HG03280 (cell line): ENCODE measurements at regions not wholly inside any gene's neighbourhood (a gene's known extent, or its start where the extent isn't known, plus 50 kb on each side); places are given as distances from the start of the nearest gene placed in this dataset.
"Not testable (repeated sequence)": the region's sequence is repeated elsewhere in the genome, so short reads cannot be mapped to it uniquely, and the experiment has no call there.

Experiments used
- ATAC-seq: cut with Tn5 transposase; IDR thresholded peaks from one replicate; pipeline ENCODE4 v1.9.1; 2021; ENCODE audit warnings: mild to moderate bottlenecking, moderate library complexity; ENCODE audit not compliant: unreplicated experiment

GRCh38 chr6:158920311-158920905, 79.6 kb downstream of the RSPH3 start:
- ATAC-seq = no peak

DNA sequence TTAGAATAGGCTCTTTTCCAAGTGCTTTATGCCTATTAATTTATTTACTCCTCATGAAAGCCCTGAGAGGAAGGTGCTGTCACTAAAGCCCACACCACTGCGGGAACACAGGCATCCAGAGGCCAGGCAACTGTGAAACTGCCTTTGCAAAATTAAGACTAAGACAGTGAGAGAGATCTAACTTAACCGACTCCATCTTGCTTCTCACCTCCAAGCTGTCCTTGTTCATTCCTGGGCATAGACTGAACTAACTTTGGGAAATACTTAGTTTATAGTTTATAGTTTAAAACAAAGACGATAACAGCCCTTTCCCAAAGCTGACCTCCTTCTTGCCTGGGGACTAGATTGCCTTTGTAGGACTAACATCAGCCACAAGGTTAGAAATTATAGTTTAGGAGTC, 80.1 kb downstream of the RSPH3 start:
- ATAC-seq = no peak

DNA sequence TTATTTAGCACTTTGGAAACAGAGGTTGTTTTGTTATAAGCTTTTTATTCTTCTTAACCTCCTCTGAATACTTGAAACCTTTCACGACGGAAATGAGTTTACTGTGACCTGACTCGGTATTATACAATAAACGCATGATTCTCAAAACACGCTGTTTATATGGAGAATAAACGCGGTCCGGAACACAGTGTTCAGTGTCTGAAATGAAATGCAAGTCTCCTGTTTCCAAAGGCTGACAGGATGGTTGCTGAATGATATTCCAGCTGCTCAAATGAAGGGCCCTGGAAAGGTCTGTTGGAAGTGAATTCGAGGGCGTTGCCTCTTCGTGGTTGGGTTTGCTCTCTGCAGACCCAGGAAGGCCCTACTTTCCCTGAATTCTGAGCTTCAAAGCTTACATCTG, 83.4 kb downstream of the RSPH3 start:
- ATAC-seq = no peak

GRCh38 chr6:158914923-158915322, 85.1 kb downstream of the RSPH3 start:
- ATAC-seq = no peak

DNA sequence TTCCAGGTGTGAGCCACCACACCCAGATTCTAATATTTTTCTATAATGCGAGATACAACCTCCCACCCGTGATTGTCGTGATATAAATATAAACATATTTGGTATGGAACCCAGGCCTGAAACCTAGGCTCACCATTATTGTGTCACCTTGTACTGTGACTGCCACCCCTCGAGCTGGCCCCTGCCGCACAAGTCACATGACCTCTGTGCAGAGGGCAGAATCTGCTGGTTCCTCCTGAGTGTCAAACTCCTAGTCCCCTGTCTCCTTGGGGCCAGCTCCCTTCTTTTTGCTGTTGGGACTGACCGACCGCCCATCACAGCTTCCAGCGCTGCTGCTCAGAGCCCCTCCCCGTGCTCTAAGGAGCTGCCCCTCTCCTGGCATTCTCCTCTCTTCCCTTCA, 86.4 kb downstream of the RSPH3 start:
- ATAC-seq = no peak

GRCh38 chr6:158912655-158913054, 87.3 kb downstream of the RSPH3 start:
- ATAC-seq = no peak

DNA sequence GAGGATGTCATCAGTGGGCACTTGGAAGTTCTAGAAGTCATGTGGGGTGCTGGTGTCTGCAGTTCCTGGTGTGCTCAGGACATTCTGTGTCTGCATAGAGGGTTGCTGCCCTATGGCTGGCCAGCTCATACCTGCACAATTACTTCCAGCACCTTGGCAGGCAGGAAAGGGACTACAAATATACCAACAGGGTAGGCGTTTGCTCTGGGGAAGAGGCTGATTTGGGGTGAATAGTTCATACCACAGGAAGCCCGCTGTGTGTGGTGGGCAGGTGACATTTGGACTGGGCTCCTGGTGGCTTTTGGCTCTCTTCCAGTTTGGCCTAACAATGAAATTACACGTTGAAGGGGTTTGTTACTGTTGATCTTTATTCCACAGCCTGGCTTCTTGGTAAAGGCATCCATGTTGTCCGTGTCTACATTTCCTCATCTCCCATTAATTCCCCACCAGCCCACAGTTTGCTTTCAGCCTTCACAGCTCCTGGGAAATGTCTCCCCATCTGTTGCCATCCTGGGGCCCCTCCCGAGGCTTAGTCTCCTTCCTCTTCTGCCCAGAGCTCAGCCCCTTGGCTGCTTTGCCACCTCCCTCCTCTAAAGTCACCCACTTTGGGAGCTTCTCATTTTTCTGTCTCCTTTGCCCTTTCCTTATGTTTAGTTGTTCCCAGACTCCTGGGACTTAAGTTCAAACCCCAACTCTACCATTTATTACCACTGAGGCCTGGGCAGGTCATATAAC, 88.1 kb downstream of the RSPH3 start:
- ATAC-seq = no peak

DNA sequence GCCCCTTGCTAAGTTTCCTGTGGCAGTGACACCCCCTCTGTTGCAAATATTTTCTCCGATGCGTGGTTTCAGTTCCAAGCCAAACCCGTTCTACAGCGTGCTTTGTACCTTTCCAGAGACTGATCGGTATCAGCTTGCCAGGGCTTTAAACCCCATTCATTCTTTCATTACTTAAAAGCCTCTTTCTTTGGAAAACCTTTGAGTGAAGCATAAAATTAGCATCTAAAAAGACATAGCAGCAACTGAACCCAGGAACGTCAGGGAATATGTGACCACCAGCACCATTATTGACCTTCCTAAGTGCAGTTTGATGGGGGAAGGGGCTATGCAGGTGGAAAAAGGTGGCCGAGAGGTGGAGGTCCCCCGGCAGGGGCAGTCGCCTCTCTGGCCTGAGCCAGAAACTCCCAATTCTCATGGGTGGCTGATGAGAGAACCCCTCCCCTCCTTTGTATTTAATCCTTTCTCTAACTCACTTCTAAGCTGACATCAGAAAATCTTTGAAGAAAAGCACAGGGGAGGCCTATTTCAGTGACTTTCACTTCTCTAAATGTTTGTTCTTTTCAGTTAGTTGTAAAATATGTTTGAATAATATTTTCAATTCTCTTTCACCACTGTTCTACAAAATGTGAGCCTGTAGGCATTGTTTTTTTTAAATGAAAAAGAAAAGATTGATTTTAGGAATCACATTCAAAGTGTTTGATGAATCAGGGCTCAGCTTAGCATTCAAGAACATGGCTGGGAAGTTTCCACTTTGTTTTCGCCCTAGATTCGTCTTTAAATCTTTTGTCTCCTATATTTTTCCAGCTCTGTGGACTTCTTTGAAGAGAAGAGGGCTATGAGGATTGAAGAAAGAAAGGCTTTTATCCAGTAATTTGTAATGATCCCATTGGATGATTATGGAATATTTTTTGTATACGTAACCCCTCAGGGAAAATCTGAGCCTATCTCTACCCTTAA, 89.2 kb downstream of the RSPH3 start:
- peak; percentile 56 for ATAC-seq

- ATAC-seq = no peak
Measured at GRCh38 chr6:158909938-158910337, 90.1 kb downstream of the RSPH3 start.

- ATAC-seq = no peak
Measured at GRCh38 chr6:158908606-158909005, 89.4 kb upstream of the EZR start.

DNA sequence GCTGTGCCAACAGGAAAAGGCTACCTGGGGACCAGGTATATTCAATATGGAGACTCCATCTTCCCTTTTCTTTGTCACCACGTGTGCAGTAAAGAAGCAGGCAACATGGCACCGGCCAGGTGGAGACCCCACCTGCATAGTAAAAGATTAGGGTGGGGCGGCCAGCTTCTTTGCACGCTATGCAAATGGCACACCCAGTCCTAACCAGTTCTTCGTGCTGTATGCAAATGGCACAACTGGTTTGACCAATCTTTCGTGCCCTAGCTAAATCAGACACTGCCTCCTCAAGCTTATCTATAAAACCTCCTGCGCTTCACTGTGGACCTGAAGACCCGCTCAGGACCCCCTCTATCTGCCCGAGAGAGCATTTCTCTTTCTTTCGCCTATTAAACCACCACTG, 88.8 kb upstream of the EZR start:
- no peak for ATAC-seq

DNA sequence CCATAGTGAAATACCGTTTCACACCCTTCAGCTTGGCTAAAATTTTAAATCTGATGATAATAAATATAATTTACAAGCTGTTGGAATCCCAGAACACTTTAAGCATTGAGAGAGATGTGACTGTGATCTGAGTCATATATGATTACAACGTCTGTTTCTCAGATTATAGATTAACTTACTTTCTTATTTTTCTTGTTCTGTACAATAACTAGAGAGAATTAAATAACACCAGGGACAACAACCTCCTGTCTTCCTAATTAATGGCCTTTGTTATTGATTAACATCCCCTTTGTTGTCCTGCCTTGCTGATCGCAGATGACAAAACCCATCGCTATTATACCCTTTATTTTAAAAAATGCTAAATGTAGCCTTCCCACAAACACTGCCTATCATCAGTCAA, 87.8 kb upstream of the EZR start:
- ATAC-seq = no peak

DNA sequence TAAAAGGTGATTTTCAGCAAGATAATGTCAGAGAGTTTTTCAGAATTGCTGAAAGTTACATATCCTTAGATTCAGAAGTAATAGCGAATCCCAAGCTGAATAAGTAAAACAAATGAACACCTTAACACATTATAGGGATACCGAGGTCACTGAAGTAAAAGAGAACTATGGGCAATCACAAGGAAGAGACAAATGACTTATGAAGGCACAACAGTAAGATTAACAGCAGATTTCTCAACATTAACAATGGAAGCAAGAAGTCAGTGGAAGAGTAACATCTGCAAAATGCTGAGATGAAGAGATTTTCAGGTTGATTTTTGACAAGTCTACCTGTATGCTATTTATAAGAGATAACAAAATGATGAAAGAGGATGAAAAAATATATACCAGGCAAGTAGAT, 86.1 kb upstream of the EZR start:
- ATAC-seq = no peak

DNA sequence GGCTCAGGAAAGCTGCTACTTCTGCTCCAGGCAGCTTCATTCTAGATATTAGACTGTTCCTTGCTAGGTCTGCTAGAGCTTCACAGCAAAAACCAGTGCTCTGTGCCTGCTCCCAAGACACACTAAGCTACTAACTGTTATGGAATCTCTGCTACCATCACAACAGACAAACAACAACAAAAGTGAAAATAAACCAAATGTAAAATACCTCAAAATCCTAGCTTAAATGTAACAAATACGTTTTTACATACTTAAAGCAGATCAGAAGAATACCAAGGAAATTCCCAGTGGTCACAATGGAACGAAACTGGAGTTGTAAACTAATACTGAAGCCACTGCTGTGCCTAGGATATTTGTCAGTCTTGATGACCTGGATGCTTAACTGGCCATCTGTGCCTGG, 84.6 kb upstream of the EZR start:
- no peak for ATAC-seq

GRCh38 chr6:158900663-158901312, 81.6 kb upstream of the EZR start:
- ATAC-seq = no peak

DNA sequence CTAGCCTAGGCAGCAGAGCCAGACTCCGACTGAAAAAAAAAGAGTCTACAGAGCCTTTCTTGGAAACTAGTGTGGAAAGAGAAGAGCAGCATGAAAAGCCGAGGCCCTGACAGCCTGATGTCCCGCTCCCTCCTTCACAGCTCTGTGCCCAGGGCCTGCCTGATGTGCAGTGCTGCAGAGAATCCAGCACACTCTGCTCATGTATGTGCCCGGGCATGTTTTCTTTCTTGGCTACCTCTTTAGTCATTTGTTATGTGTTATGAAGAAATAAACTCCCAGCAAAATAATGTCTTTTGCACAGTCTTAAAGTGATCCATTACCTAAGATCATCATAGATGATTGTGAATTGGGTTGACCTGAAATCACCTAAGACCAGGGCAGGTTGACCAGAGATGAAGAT, 78.1 kb upstream of the EZR start:
- ATAC-seq = no peak

DNA sequence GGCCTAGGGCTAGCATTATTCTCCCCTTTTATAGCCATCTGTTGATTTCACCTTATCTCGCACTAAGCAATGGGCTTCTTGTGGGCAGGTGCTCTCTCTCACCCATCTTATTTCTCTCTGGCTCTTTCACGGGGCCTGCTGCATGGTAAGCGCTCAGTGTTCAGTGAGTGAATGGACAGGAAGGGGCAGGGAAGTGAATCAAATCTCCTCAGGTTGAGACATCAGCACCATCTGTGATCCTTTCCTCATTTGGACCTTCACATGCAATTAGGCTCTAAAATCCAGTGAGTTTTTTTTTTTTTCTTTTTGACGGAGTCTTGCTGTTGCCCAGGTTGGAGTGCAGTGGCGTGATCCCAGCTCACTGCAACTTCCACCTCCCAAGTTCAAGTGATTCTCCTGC, 76.5 kb upstream of the EZR start:
- no peak for ATAC-seq

GRCh38 chr6:158894193-158894592, 75.0 kb upstream of the EZR start:
- no peak for ATAC-seq

- no peak for ATAC-seq
Measured at GRCh38 chr6:158892266-158892665, 73.1 kb upstream of the EZR start.

DNA sequence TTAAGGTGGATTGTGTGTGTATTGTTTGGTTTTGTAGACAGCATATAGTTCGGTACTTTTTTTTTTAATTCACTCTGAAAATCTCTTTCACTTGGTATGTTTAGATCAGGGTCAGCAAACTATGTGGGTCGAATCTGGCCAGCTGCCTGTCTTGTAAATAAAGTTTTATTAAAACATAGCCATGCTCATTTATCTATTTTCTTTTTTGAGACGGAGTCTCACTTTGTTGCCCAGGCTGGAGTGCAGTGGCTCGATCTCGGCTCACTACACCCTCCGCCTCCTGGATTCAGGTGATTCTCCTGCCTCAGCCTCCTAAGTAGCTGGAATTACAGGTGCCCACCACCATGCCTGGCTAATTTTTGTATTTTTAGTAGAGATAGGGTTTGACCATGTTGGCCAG, 72.4 kb upstream of the EZR start:
- not testable (repeated sequence) for ATAC-seq

GRCh38 chr6:158888171-158888570, 69.0 kb upstream of the EZR start:
- not testable (repeated sequence) for ATAC-seq
